Ascending aorta (tissue), 2 donors: ENCODE measurements at regions not wholly inside any gene's neighbourhood (a gene's known extent, or its start where the extent isn't known, plus 50 kb on each side); places are given as distances from the start of the nearest gene placed in this dataset.

Source experiments
- DNase-seq, 2 donors: peaks; one replicate each; pipeline ENCODE4 v3.0.0-alpha.2; 2019; ENCODE audit warnings: low spot score in 2 of 2
- H3K27ac ChIP-seq, 2 donors: fragments of 200-600 bp; sonication (generic); one replicate each; pipeline ENCODE4 v1.5.1; 2016 to 2017; ENCODE audit warnings: mild to moderate bottlenecking in 1 of 2
- H3K27me3 ChIP-seq: fragments of 200-600 bp; sonication (generic); one replicate; pipeline ENCODE4 v1.5.1; 2017
- H3K36me3 ChIP-seq, 2 donors: fragments of 200-600 bp; sonication (generic); one replicate each; pipeline ENCODE4 v1.5.1; 2016
- H3K4me1 ChIP-seq, 2 donors: fragments of 200-600 bp; sonication (generic); one replicate each; pipeline ENCODE4 v1.5.1; 2016 to 2017; ENCODE audit warnings: mild to moderate bottlenecking in 1 of 2
- H3K4me3 ChIP-seq, 2 donors: fragments of 200-600 bp; sonication (generic); one replicate each; pipeline ENCODE4 v1.5.1; 2016 to 2017; ENCODE audit warnings: mild to moderate bottlenecking in 1 of 2
- H3K9me3 ChIP-seq, 2 donors: fragments of 200-600 bp; sonication (generic); one replicate each; pipeline ENCODE4 v1.5.1; 2016
- intact Hi-C: fragments of 100-400 bp; cut with DNase I; formaldehyde crosslinking; loops from one replicate; pipeline ENCODE4 v1.15.1; 2023
- TF ChIP-seq, protein P1 (sequence below), 3 experiments: fragments of 200-600 bp in 2 of 3; fragments of 450-650 bp in 1 of 3; sonication (generic) in 2 of 3; IDR thresholded peaks; one replicate each; pipeline ENCODE4 v1.5.1; 2016 to 2019; ENCODE audit warnings: antibody characterized with exemption in 3 of 3, mild to moderate bottlenecking in 1 of 3, moderate library complexity in 1 of 3

DNA sequence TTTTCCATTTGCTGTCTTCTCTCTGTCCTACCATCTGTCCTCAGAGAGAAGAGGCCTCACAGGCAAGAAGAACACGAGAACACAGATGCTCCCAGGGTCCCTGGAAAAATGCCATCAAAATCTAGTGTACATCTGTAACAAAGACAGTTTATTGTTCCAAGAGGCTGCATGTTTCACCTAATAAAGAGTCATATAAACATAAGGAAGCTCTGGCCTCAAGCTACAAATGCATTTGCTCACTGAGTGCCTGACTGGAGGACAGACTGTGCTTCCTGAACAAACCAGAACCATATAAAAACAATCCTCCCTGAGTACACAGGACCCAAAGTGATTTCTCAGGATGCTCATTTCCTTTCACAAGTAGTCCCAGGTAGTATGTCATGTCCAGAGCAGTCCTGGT lies 76.3 kb upstream of the SLC44A3 start:
- Histone ChIP-seq H3K27me3 (no peaks in the 10 kb centered on the region), H3K4me1 (no peaks in the 10 kb centered on the region), H3K4me3 (no peak overlapping the region), H3K9me3 (no peaks in the 10 kb centered on the region), H3K27ac (no peak overlapping the region), H3K36me3 (no peaks in the 10 kb centered on the region)
- DNase-seq, result no peak
- intact Hi-C loops, result no loop called here
- TF ChIP-seq, protein P1, sequence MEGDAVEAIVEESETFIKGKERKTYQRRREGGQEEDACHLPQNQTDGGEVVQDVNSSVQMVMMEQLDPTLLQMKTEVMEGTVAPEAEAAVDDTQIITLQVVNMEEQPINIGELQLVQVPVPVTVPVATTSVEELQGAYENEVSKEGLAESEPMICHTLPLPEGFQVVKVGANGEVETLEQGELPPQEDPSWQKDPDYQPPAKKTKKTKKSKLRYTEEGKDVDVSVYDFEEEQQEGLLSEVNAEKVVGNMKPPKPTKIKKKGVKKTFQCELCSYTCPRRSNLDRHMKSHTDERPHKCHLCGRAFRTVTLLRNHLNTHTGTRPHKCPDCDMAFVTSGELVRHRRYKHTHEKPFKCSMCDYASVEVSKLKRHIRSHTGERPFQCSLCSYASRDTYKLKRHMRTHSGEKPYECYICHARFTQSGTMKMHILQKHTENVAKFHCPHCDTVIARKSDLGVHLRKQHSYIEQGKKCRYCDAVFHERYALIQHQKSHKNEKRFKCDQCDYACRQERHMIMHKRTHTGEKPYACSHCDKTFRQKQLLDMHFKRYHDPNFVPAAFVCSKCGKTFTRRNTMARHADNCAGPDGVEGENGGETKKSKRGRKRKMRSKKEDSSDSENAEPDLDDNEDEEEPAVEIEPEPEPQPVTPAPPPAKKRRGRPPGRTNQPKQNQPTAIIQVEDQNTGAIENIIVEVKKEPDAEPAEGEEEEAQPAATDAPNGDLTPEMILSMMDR (IDR thresholded peaks at IDR 0.05), result no peak

DNA sequence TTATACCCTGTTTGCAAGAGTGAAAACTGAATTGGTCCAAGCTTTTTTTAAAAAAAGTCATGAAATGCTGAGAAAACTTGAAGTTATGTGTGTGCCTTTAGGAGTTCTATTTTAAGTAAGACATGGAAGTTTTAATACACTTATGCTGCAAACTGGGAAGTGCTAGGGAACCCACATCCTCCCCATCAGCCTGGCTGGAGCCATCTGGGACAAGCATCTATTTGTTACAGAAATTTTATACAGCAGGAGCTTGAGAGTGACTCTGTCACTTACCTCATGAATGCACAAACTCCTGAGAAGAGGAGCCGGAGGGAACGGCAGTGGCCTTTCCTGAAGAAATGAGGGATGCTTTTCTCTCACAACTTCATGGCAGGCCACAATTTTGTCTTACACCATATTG lies 78.2 kb upstream of the SLC44A3 start:
- H3K27ac ChIP-seq, result no peak overlapping the region
- intact Hi-C loops, result no loop called here
- peaks cover 0 to 7% of the 10 kb centered on the region in 2 donors for H3K4me1 ChIP-seq
- H3K4me3 ChIP-seq, result no peak overlapping the region
- no peaks in the 10 kb centered on the region for H3K36me3 ChIP-seq
- TF ChIP-seq, protein P1 (IDR thresholded peaks at IDR 0.05), result no peak
- DNase-seq, result no peak
- no peaks in the 10 kb centered on the region for H3K27me3 ChIP-seq
- H3K9me3 ChIP-seq, result no peaks in the 10 kb centered on the region

DNA sequence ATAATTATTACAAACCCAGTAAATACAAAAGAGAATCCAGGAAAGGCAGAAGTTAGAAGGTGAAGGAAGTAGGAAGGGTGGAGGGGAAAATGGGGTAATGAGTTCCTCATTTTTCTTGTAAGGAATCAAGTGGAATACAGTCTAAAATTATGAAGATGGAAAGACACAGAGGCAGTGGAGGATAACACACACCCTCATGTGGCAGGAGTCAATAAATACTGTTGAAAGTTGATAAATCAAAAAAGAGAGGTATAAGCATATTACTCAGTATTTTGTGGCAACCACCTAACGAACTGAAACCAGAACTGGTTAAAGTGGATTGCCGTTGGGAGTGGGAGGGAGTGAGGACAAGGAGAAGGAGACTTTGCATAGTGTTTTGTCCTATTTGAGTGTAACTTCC lies 78.6 kb upstream of the SLC44A3 start:
- no peak overlapping the region for H3K4me3 ChIP-seq
- peaks cover 0 to 7% of the 10 kb centered on the region in 2 donors for H3K4me1 ChIP-seq
- no peaks in the 10 kb centered on the region for H3K9me3 ChIP-seq
- intact Hi-C loops, result no loop called here
- no peak overlapping the region for H3K27ac ChIP-seq
- DNase-seq, result no peak
- TF ChIP-seq, protein P1 (IDR thresholded peaks at IDR 0.05), result no peak
- H3K27me3 ChIP-seq, result no peaks in the 10 kb centered on the region
- H3K36me3 ChIP-seq, result no peaks in the 10 kb centered on the region

DNA sequence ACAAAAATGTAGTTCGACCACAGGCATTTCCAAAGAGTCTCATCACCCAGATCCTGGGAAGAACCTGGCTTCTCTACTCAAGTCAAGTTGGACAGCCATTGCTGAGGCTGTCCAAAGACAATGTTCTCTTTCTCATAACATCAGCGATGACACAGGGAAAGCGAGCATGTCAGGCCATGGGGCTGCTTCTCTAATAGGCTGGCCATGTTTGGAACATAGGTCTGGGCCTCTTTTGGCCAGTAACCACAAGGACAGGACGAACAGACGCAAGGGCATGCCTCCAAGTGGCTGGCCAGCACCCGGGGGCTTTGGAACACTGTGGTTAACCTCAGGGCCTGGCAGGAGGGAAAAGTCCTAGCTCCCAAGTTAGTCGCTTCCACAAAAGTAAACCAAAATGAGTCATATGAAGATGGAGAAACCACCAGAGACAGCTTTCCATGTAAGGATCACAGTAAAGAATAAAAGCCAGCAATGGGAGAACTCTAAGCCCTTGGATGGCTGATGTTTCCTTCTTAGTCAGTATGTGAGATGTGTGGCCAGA lies 80.6 kb upstream of the SLC44A3 start:
- Histone ChIP-seq H3K27ac (no peak overlapping the region), H3K27me3 (no peaks in the 10 kb centered on the region), H3K4me1 (peaks cover 0 to 7% of the 10 kb centered on the region in 2 donors), H3K9me3 (no peaks in the 10 kb centered on the region), H3K36me3 (no peaks in the 10 kb centered on the region), H3K4me3 (no peak overlapping the region)
- intact Hi-C loops, result loop anchor here (5.0 kb wide), 1 partner anchor 197 kb away; the partner anchor contains the start of gene F3
- peak in 1 of 2 donors; percentile 78 for DNase-seq
- TF ChIP-seq, protein P1 (IDR thresholded peaks at IDR 0.05), result no peak

DNA sequence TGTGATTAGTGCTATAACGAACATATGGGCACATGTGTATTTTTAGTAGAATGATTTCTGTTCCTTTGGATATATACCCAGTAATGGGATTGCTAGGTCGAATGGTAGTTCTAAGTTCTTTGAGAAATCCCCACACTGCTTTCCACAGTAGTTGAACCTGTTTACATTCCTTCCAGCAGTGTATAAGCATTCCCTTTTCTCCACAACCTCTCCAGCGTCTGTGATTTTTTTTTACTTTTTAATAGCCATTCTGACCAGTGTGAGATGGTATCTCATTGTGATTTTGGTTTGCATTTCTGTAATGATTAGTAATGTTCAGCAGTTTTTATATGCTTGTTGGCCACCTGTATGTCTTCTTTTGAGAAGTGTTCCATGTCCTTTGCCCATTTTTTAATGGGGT lies 81.8 kb upstream of the SLC44A3 start:
- no peak for DNase-seq
- no peaks in the 10 kb centered on the region for H3K36me3 ChIP-seq
- no peaks in the 10 kb centered on the region for H3K9me3 ChIP-seq
- peaks cover 0 to 7% of the 10 kb centered on the region in 2 donors for H3K4me1 ChIP-seq
- TF ChIP-seq, protein P1 (IDR thresholded peaks at IDR 0.05), result no peak
- no peak overlapping the region for H3K27ac ChIP-seq
- no peak overlapping the region for H3K4me3 ChIP-seq
- no peaks in the 10 kb centered on the region for H3K27me3 ChIP-seq
- intact Hi-C loops, result loop anchor here (5.0 kb wide), 1 partner anchor 196 kb away; the partner anchor contains the start of gene F3
